SK-N-SH (cell line): ENCODE measurements at regions not wholly inside any gene's neighbourhood (a gene's known extent, or its start where the extent isn't known, plus 50 kb on each side); places are given as distances from the start of the nearest gene placed in this dataset.

Experiments
- CTCF ChIP-seq: fragments of 200-600 bp; sonication (generic); IDR thresholded peaks from 2 replicates; pipeline ENCODE4 v1.6.1; 2017; ENCODE audit warnings: antibody characterized with exemption, mild to moderate bottlenecking, moderate library complexity
- EP300 ChIP-seq, 2 experiments: IDR thresholded peaks; 2 replicates each; pipeline versions ENCODE4 v1.4.0 to v1.6.1; 2012; ENCODE audit warnings: borderline replicate concordance in 1 of 2, low read depth in 1 of 2, low read length in 1 of 2
- NRF1 ChIP-seq: IDR thresholded peaks from 2 replicates; pipeline ENCODE4 v1.6.1; 2012; ENCODE audit warnings: low read depth, mild to moderate bottlenecking, low read length
- POLR2AphosphoS5 ChIP-seq: IDR thresholded peaks from 2 replicates; pipeline ENCODE4 v1.6.1; 2012; ENCODE audit warnings: low read depth, low read length
- REST ChIP-seq: IDR thresholded peaks from 2 replicates; pipeline ENCODE4 v1.6.1; 2012; ENCODE audit warnings: mild to moderate bottlenecking, low read depth, low read length, moderate library complexity
- RFX5 ChIP-seq: IDR thresholded peaks from 2 replicates; pipeline ENCODE4 v1.6.1; 2012; ENCODE audit warnings: mild to moderate bottlenecking, improper control_type of control experiment, low read length
- TEAD4 ChIP-seq: IDR thresholded peaks from 2 replicates; pipeline ENCODE4 v1.4.0; 2012; ENCODE audit warnings: mild to moderate bottlenecking, borderline replicate concordance; ENCODE audit not compliant: insufficient read depth
- USF2 ChIP-seq: fragments of 150-350 bp; IDR thresholded peaks from 2 replicates; pipeline ENCODE4 v1.6.1; 2017; ENCODE audit warnings: antibody characterized with exemption, low read length, low read depth, borderline replicate concordance

GRCh38 chr14:71410578-71411284, 503.5 kb downstream of the PCNX1 start:
- no peak for TF ChIP-seq POLR2AphosphoS5
- TF ChIP-seq NRF1: no peak
- TF ChIP-seq REST: no peak
- TF ChIP-seq RFX5: no peak
- no peak for TF ChIP-seq CTCF
- TF ChIP-seq USF2: no peak
- TF ChIP-seq TEAD4: no peak
- TF ChIP-seq EP300 (IDR thresholded peaks at IDR 0.05; ENCODE audit: borderline replicate concordance in 1 of 2, low read depth in 1 of 2, low read length in 1 of 2): no peak
